Esophagus muscularis mucosa (tissue), 4 donors: ENCODE measurements at regions not wholly inside any gene's neighbourhood (a gene's known extent, or its start where the extent isn't known, plus 50 kb on each side); places are given as distances from the start of the nearest gene placed in this dataset.
A peak's percentile ranks its signal among the peaks of the same experiment; 100 is the strongest.
"Not testable (repeated sequence)": the region's sequence is repeated elsewhere in the genome, so short reads cannot be mapped to it uniquely, and the experiment has no call there.

Experiments
- DNase-seq: peaks from one replicate; pipeline ENCODE4 v3.0.0-alpha.2; 2017; ENCODE audit errors: extremely low spot score
- H3K27ac ChIP-seq, 4 donors: fragments of 200-600 bp; sonication (generic); replicated peaks in 1 of 4; 1 replicate in 3 of 4; 2 replicates in 1 of 4; pipeline ENCODE4 v1.5.1; 2016 to 2019; ENCODE audit warnings: mild to moderate bottlenecking in 1 of 4
- H3K27me3 ChIP-seq, 4 donors: fragments of 200-600 bp; sonication (generic); one replicate each; pipeline versions ENCODE4 v1.5.1 to v1.6.0; 2016 to 2019
- H3K36me3 ChIP-seq, 4 donors: fragments of 200-600 bp; sonication (generic); one replicate each; pipeline ENCODE4 v1.5.1; 2016 to 2019
- H3K4me1 ChIP-seq, 4 donors: fragments of 200-600 bp; sonication (generic); one replicate each; pipeline ENCODE4 v1.5.1; 2016 to 2019
- H3K4me3 ChIP-seq, 4 donors: fragments of 200-600 bp; sonication (generic); 1 replicate in 2 of 4; 2 replicates in 2 of 4; pipeline ENCODE4 v1.5.1; 2016 to 2019; ENCODE audit warnings: mild to moderate bottlenecking in 4 of 4, moderate library complexity in 1 of 4
- H3K9me3 ChIP-seq, 4 donors: fragments of 200-600 bp; sonication (generic); 1 replicate in 3 of 4; 2 replicates in 1 of 4; pipeline ENCODE4 v1.5.1; 2016 to 2019
- CTCF ChIP-seq, 3 experiments: fragments of 200-600 bp in 2 of 3; fragments of 450-650 bp in 1 of 3; sonication (generic) in 2 of 3; IDR thresholded peaks; one replicate each; pipeline ENCODE4 v1.5.1; 2017 to 2019; ENCODE audit warnings: antibody characterized with exemption in 3 of 3, mild to moderate bottlenecking in 2 of 3, moderate library complexity in 1 of 3
- EP300 ChIP-seq: sonication (generic); formaldehyde crosslinking; IDR thresholded peaks from one replicate; pipeline ENCODE4 v1.6.1; 2017; ENCODE audit warnings: antibody characterized with exemption
- POLR2A ChIP-seq: fragments of 450-650 bp; IDR thresholded peaks from one replicate; pipeline ENCODE4 v1.6.1; 2017; ENCODE audit warnings: antibody characterized with exemption, moderate library complexity, mild to moderate bottlenecking, low read depth
- POLR2AphosphoS5 ChIP-seq, 2 donors: sonication (generic); formaldehyde crosslinking; IDR thresholded peaks; one replicate each; pipeline ENCODE4 v1.6.1; 2017; ENCODE audit warnings: antibody characterized with exemption in 2 of 2
- WGBS: methylation state at CpG from one replicate; pipeline ENCODE4 v1.1.5; 2018; 5-methylcytosine and 5-hydroxymethylcytosine counted together
- intact Hi-C: fragments of 100-400 bp; cut with DNase I; formaldehyde crosslinking; loops from one replicate; pipeline ENCODE4 v1.15.1; 2023

- intact Hi-C loops, H3K27me3 ChIP-seq, H3K9me3 ChIP-seq, H3K36me3 ChIP-seq, DNase-seq: not testable (repeated sequence)
- peak in 1 of 2 donors; percentile 77 for TF ChIP-seq POLR2AphosphoS5 (IDR thresholded peaks at IDR 0.05)
- H3K4me3 ChIP-seq: peak overlapping the region; percentile 59 to 83 (median 76)
- H3K27ac ChIP-seq: peak overlapping the region; percentile 86 to 99 (median 98)
- H3K4me1 ChIP-seq: peaks cover 0 to 11% (median 5%) of the 10 kb centered on the region in 4 donors
- 0% methylated on average over 57 of the region's 96 CpGs for WGBS
Measured at GRCh38 chr16:22436823-22437652, 62.6 kb upstream of the CDR2 start.

- H3K9me3 ChIP-seq, H3K36me3 ChIP-seq, DNase-seq, H3K27me3 ChIP-seq, intact Hi-C loops: not testable (repeated sequence)
- peak overlapping the region; percentile 86 to 99 (median 98) for H3K27ac ChIP-seq
- WGBS: 0% methylated on average over 1 of the region's 6 CpGs
- H3K4me3 ChIP-seq: peak overlapping the region; percentile 59 to 83 (median 76)
- H3K4me1 ChIP-seq: peaks cover 0 to 11% (median 5%) of the 10 kb centered on the region in 4 donors
Measured at GRCh38 chr16:22436326-22436822, 62.0 kb upstream of the CDR2 start.

- H3K27ac ChIP-seq, H3K9me3 ChIP-seq, DNase-seq, H3K4me1 ChIP-seq, H3K27me3 ChIP-seq, H3K4me3 ChIP-seq, intact Hi-C loops: not testable (repeated sequence)
- peaks cover 21 to 46% (median 33%) of the 10 kb centered on the region in 4 donors for H3K36me3 ChIP-seq
- WGBS: 84% methylated on average over 8 of the region's 9 CpGs
Measured at GRCh38 chr16:22431314-22431713, 56.9 kb upstream of the CDR2 start.

- DNase-seq: no peak
- Histone ChIP-seq H3K4me3 (no peak overlapping the region), H3K36me3 (peaks cover 27 to 51% (median 41%) of the 10 kb centered on the region in 4 donors), H3K9me3 (no peaks in the 10 kb centered on the region), H3K4me1 (peaks cover 11 to 22% (median 17%) of the 10 kb centered on the region in 4 donors), H3K27ac (no peak overlapping the region), H3K27me3 (no peaks in the 10 kb centered on the region)
- 83% methylated on average over 1 of the region's 8 CpGs for WGBS
- TF ChIP-seq POLR2A: no peak
- no peak for TF ChIP-seq EP300
- no peak for TF ChIP-seq POLR2AphosphoS5 (IDR thresholded peaks at IDR 0.05)
- no peak for TF ChIP-seq CTCF (IDR thresholded peaks at IDR 0.05)
- intact Hi-C loops: no loop called here
Measured at GRCh38 chr16:22428654-22429053, 54.2 kb upstream of the CDR2 start.

- no peak for DNase-seq
- intact Hi-C loops: no loop called here
- no peak overlapping the region for H3K27ac ChIP-seq
- H3K36me3 ChIP-seq: peaks cover 27 to 54% (median 46%) of the 10 kb centered on the region in 4 donors
- TF ChIP-seq POLR2AphosphoS5 (IDR thresholded peaks at IDR 0.05): no peak
- TF ChIP-seq POLR2A: no peak
- no peak for TF ChIP-seq CTCF (IDR thresholded peaks at IDR 0.05)
- no peak for TF ChIP-seq EP300
- peaks cover 11 to 22% (median 18%) of the 10 kb centered on the region in 4 donors for H3K4me1 ChIP-seq
- no peaks in the 10 kb centered on the region for H3K9me3 ChIP-seq
- H3K4me3 ChIP-seq: no peak overlapping the region
- WGBS: 98% methylated on average over 8 of the region's 10 CpGs
- no peaks in the 10 kb centered on the region for H3K27me3 ChIP-seq
Measured at GRCh38 chr16:22427556-22427955, 53.1 kb upstream of the CDR2 start.

GRCh38 chr16:22425847-22426246 is 51.4 kb upstream of the CDR2 start:
- Histone ChIP-seq H3K27me3 (no peaks in the 10 kb centered on the region), H3K9me3 (no peaks in the 10 kb centered on the region), H3K36me3 (peaks cover 27 to 63% (median 49%) of the 10 kb centered on the region in 4 donors), H3K4me1 (peaks cover 11 to 22% (median 18%) of the 10 kb centered on the region in 4 donors), H3K27ac (peak overlapping the region; percentile 72 to 86 (median 76)), H3K4me3 (no peak overlapping the region)
- TF ChIP-seq EP300: no peak
- no peak for TF ChIP-seq POLR2AphosphoS5 (IDR thresholded peaks at IDR 0.05)
- TF ChIP-seq CTCF (IDR thresholded peaks at IDR 0.05): no peak
- TF ChIP-seq POLR2A: no peak
- WGBS: 70% methylated on average over 5 of the region's 5 CpGs
- intact Hi-C loops: no loop called here
- DNase-seq: no peak
